Activated CD8-positive, alpha-beta T cell treated with anti-CD3 and anti-CD28 coated beads, Interleukin-2, amount 10 ng/mL, durations not matched to agents 7 days and 5 days (primary cell): ENCODE measurements at regions not wholly inside any gene's neighbourhood (a gene's known extent, or its start where the extent isn't known, plus 50 kb on each side); places are given as distances from the start of the nearest gene placed in this dataset.

Experiments
- ATAC-seq: fragments of 150-1000 bp; cut with Tn5 transposase; one replicate; pipeline ENCODE4 v1.10.0; 2021; ENCODE audit warnings: moderate library complexity
- CTCF ChIA-PET: fragments of 350-600 bp; sonication (Branson Sonifier 250); formaldehyde crosslinking; loops from one replicate; lab custom pipeline; 2021; ENCODE audit warnings: antibody characterized with exemption; lab: Charles Lee
- POLR2A ChIA-PET: fragments of 350-600 bp; sonication (Branson Sonifier 250); formaldehyde crosslinking; loops from one replicate; lab custom pipeline; 2021; ENCODE audit warnings: antibody characterized with exemption; lab: Charles Lee
- DNase-seq: peaks from one replicate; pipeline ENCODE4 v3.0.0-alpha.2; 2020
- H3K27ac Mint-ChIP-seq: one replicate; pipeline ENCODE4 v1.8.0; 2021; ENCODE audit warnings: mild to moderate bottlenecking, mixed read lengths
- H3K27me3 Mint-ChIP-seq: one replicate; pipeline ENCODE4 v1.8.0; 2021; ENCODE audit warnings: low read depth, mixed read lengths
- H3K36me3 Mint-ChIP-seq: one replicate; pipeline ENCODE4 v1.8.0; 2021; ENCODE audit warnings: low read depth, mixed read lengths
- H3K4me1 Mint-ChIP-seq: one replicate; pipeline ENCODE4 v1.8.0; 2021; ENCODE audit warnings: low read depth, mixed read lengths
- H3K4me3 Mint-ChIP-seq: one replicate; pipeline ENCODE4 v1.8.0; 2021; ENCODE audit warnings: mild to moderate bottlenecking, mixed read lengths
- H3K9me3 Mint-ChIP-seq: one replicate; pipeline ENCODE4 v1.8.0; 2022; ENCODE audit warnings: mixed read lengths; ENCODE audit not compliant: insufficient read depth

GRCh38 chr7:48703466-48703865, 220.9 kb upstream of the CDC14C start:
- no peak overlapping the region for H3K27ac Mint-ChIP-seq
- ChIA-PET POLR2A (no interaction called here), CTCF (no interaction called here)
- H3K9me3 Mint-ChIP-seq: peaks cover 6% of the 10 kb centered on the region
- H3K4me3 Mint-ChIP-seq: no peak overlapping the region
- peaks cover 2% of the 10 kb centered on the region for H3K27me3 Mint-ChIP-seq
- DNase-seq: no peak
- no peak for ATAC-seq
- no peaks in the 10 kb centered on the region for H3K36me3 Mint-ChIP-seq
- no peaks in the 10 kb centered on the region for H3K4me1 Mint-ChIP-seq

GRCh38 chr7:48708122-48708521, 216.2 kb upstream of the CDC14C start:
- POLR2A ChIA-PET: no interaction called here
- Mint-ChIP-seq H3K27ac (no peak overlapping the region), H3K9me3 (peaks cover 6% of the 10 kb centered on the region), H3K36me3 (no peaks in the 10 kb centered on the region), H3K4me3 (no peak overlapping the region), H3K4me1 (peaks cover 9% of the 10 kb centered on the region), H3K27me3 (peaks cover 2% of the 10 kb centered on the region)
- no peak for DNase-seq
- CTCF ChIA-PET: no interaction called here
- ATAC-seq: no peak

GRCh38 chr7:48708635-48709034, 215.7 kb upstream of the CDC14C start:
- CTCF ChIA-PET: no interaction called here

GRCh38 chr7:48710995-48711394, 213.4 kb upstream of the CDC14C start:
- Mint-ChIP-seq H3K27ac (no peak overlapping the region), H3K4me1 (peaks cover 9% of the 10 kb centered on the region), H3K36me3 (no peaks in the 10 kb centered on the region), H3K9me3 (no peaks in the 10 kb centered on the region), H3K4me3 (no peak overlapping the region), H3K27me3 (no peaks in the 10 kb centered on the region)
- CTCF ChIA-PET: no interaction called here
- DNase-seq (peak; percentile 28), ATAC-seq (peak; percentile 57)
- POLR2A ChIA-PET: no interaction called here

More at GRCh38 chr7:48708635-48709034, 215.7 kb upstream of the CDC14C start:
- Mint-ChIP-seq H3K27me3 (peaks cover 2% of the 10 kb centered on the region), H3K9me3 (peaks cover 6% of the 10 kb centered on the region), H3K27ac (no peak overlapping the region), H3K4me1 (peaks cover 9% of the 10 kb centered on the region), H3K36me3 (no peaks in the 10 kb centered on the region), H3K4me3 (no peak overlapping the region)
- no peak for DNase-seq
- no peak for ATAC-seq
- POLR2A ChIA-PET: no interaction called here

- Mint-ChIP-seq H3K9me3 (no peaks in the 10 kb centered on the region), H3K4me3 (no peak overlapping the region), H3K27ac (no peak overlapping the region), H3K36me3 (no peaks in the 10 kb centered on the region), H3K27me3 (no peaks in the 10 kb centered on the region), H3K4me1 (no peaks in the 10 kb centered on the region)
- DNase-seq (no peak), ATAC-seq (no peak)
- ChIA-PET POLR2A (no interaction called here), CTCF (no interaction called here)
Measured at GRCh38 chr7:48718731-48719378, 205.5 kb upstream of the CDC14C start.

- H3K4me3 Mint-ChIP-seq: no peak overlapping the region
- no peak for DNase-seq
- H3K9me3 Mint-ChIP-seq: peaks cover 10% of the 10 kb centered on the region
- ChIA-PET CTCF (no interaction called here), POLR2A (no interaction called here)
- no peak overlapping the region for H3K27ac Mint-ChIP-seq
- H3K4me1 Mint-ChIP-seq: no peaks in the 10 kb centered on the region
- H3K27me3 Mint-ChIP-seq: no peaks in the 10 kb centered on the region
- H3K36me3 Mint-ChIP-seq: no peaks in the 10 kb centered on the region
- ATAC-seq: no peak
Measured at GRCh38 chr7:48728799-48729198, 195.5 kb upstream of the CDC14C start.

- DNase-seq (no peak), ATAC-seq (no peak)
- Mint-ChIP-seq H3K4me3 (no peak overlapping the region), H3K27ac (no peak overlapping the region), H3K4me1 (no peaks in the 10 kb centered on the region), H3K36me3 (no peaks in the 10 kb centered on the region), H3K27me3 (no peaks in the 10 kb centered on the region), H3K9me3 (peaks cover 4% of the 10 kb centered on the region)
- CTCF ChIA-PET: interaction anchor here (1.0 kb wide), 1 partner anchor 12 kb away, joined by 3 read pairs; no protein-coding TSS in a partner anchor
- POLR2A ChIA-PET: no interaction called here
Measured at GRCh38 chr7:48734695-48735406, 189.5 kb upstream of the CDC14C start.

- no peak for DNase-seq
- Mint-ChIP-seq H3K4me1 (no peaks in the 10 kb centered on the region), H3K27ac (no peak overlapping the region), H3K27me3 (peaks cover under 1% of the 10 kb centered on the region), H3K36me3 (no peaks in the 10 kb centered on the region), H3K4me3 (no peak overlapping the region), H3K9me3 (peaks cover 4% of the 10 kb centered on the region)
- ATAC-seq: no peak
- ChIA-PET POLR2A (no interaction called here), CTCF (no interaction called here)
Measured at GRCh38 chr7:48741545-48741944, 182.8 kb upstream of the CDC14C start.

GRCh38 chr7:48742079-48742798, 182.1 kb upstream of the CDC14C start:
- ATAC-seq (no peak), DNase-seq (no peak)
- Mint-ChIP-seq H3K27me3 (peaks cover 3% of the 10 kb centered on the region), H3K36me3 (no peaks in the 10 kb centered on the region), H3K27ac (no peak overlapping the region), H3K4me1 (no peaks in the 10 kb centered on the region), H3K4me3 (no peak overlapping the region), H3K9me3 (peaks cover 4% of the 10 kb centered on the region)
- ChIA-PET CTCF (no interaction called here), POLR2A (no interaction called here)

- no peak for ATAC-seq
- DNase-seq: no peak
- ChIA-PET CTCF (no interaction called here), POLR2A (no interaction called here)
- Mint-ChIP-seq H3K9me3 (no peaks in the 10 kb centered on the region), H3K4me3 (no peak overlapping the region), H3K36me3 (no peaks in the 10 kb centered on the region), H3K27ac (no peak overlapping the region), H3K4me1 (no peaks in the 10 kb centered on the region), H3K27me3 (peaks cover 3% of the 10 kb centered on the region)
Measured at GRCh38 chr7:48748081-48748833, 176.1 kb upstream of the CDC14C start.

- no peak for DNase-seq
- POLR2A ChIA-PET: no interaction called here
- Mint-ChIP-seq H3K9me3 (no peaks in the 10 kb centered on the region), H3K27ac (no peak overlapping the region), H3K4me1 (no peaks in the 10 kb centered on the region), H3K36me3 (no peaks in the 10 kb centered on the region), H3K4me3 (no peak overlapping the region), H3K27me3 (no peaks in the 10 kb centered on the region)
- ATAC-seq: no peak
- CTCF ChIA-PET: no interaction called here
Measured at GRCh38 chr7:48755061-48755555, 169.2 kb upstream of the CDC14C start.
